H9 (cell line): ENCODE measurements at regions not wholly inside any gene's neighbourhood (a gene's known extent, or its start where the extent isn't known, plus 50 kb on each side); places are given as distances from the start of the nearest gene placed in this dataset.

Source experiments
- DNase-seq: peaks from one replicate; pipeline ENCODE4 v3.0.0-alpha.2; 2017
- H2AFZ ChIP-seq: one replicate; pipeline ENCODE4 v1.6.1; 2013; ENCODE audit warnings: mild to moderate bottlenecking, low read length, control low read depth, moderate library complexity
- H2AK5ac ChIP-seq: 2 replicates; pipeline ENCODE4 v1.6.1; 2013; ENCODE audit warnings: low read length, control low read depth, mixed read lengths; ENCODE audit not compliant: insufficient read length
- H2BK120ac ChIP-seq: one replicate; pipeline ENCODE4 v1.6.1; 2013; ENCODE audit warnings: low read depth, mild to moderate bottlenecking, low read length, control low read depth, inconsistent platforms; ENCODE audit not compliant: poor library complexity, severe bottlenecking
- H2BK12ac ChIP-seq: 2 replicates; pipeline ENCODE4 v1.6.1; 2013; ENCODE audit warnings: low read length, control low read depth, mixed read lengths, low read depth; ENCODE audit not compliant: insufficient read length
- H2BK15ac ChIP-seq: 2 replicates; pipeline ENCODE4 v1.6.1; 2013; ENCODE audit warnings: low read depth, low read length, control low read depth
- H2BK20ac ChIP-seq: one replicate; pipeline ENCODE4 v1.6.1; 2013; ENCODE audit warnings: low read depth, mild to moderate bottlenecking, low read length, control low read depth, inconsistent platforms; ENCODE audit not compliant: poor library complexity, severe bottlenecking
- H2BK5ac ChIP-seq: 2 replicates; pipeline ENCODE4 v1.6.1; 2013; ENCODE audit warnings: low read length, control low read depth, mixed read lengths; ENCODE audit not compliant: insufficient read length
- H3K14ac ChIP-seq: 2 replicates; pipeline ENCODE4 v1.6.1; 2013; ENCODE audit warnings: low read length, control low read depth; ENCODE audit not compliant: insufficient read depth
- H3K18ac ChIP-seq: 2 replicates; pipeline ENCODE4 v1.6.1; 2013; ENCODE audit warnings: low read depth, mild to moderate bottlenecking, mixed read lengths, low read length, control low read depth; ENCODE audit not compliant: insufficient read length
- H3K23ac ChIP-seq: 2 replicates; pipeline ENCODE4 v1.6.1; 2013; ENCODE audit warnings: low read length, control low read depth, mixed read lengths, low read depth; ENCODE audit not compliant: insufficient read length
- H3K23me2 ChIP-seq: 2 replicates; pipeline ENCODE4 v1.6.1; 2013; ENCODE audit warnings: low read depth, mild to moderate bottlenecking, mixed read lengths, low read length, control low read depth; ENCODE audit not compliant: insufficient read length, poor library complexity, severe bottlenecking
- H3K27ac ChIP-seq: 2 replicates; pipeline ENCODE4 v1.5.1; 2013; ENCODE audit warnings: low read length, control low read depth, mixed read lengths, low read depth; ENCODE audit not compliant: insufficient read length
- H3K27me3 ChIP-seq: 2 replicates; pipeline ENCODE4 v1.6.1; 2013; ENCODE audit warnings: low read length, control low read depth, inconsistent platforms; ENCODE audit not compliant: insufficient read depth
- H3K4ac ChIP-seq: 2 replicates; pipeline ENCODE4 v1.6.1; 2013; ENCODE audit warnings: low read depth, mild to moderate bottlenecking, control low read depth, inconsistent platforms, low read length, moderate library complexity
- H3K4me1 ChIP-seq: 2 replicates; pipeline ENCODE4 v1.6.1; 2013; ENCODE audit warnings: low read length, control low read depth, inconsistent platforms; ENCODE audit not compliant: insufficient read depth
- H3K4me2 ChIP-seq: 2 replicates; pipeline ENCODE4 v1.6.1; 2013; ENCODE audit warnings: low read length, control low read depth, mixed read lengths; ENCODE audit not compliant: insufficient read length, insufficient read depth
- H3K56ac ChIP-seq: 2 replicates; pipeline ENCODE4 v1.6.1; 2013; ENCODE audit warnings: low read depth, mild to moderate bottlenecking, mixed read lengths, low read length, control low read depth; ENCODE audit not compliant: insufficient read length
- H3K79me1 ChIP-seq: 2 replicates; pipeline ENCODE4 v1.6.1; 2013; ENCODE audit warnings: low read depth, mild to moderate bottlenecking, moderate library complexity, low read length, control low read depth, inconsistent platforms; ENCODE audit not compliant: insufficient read depth, poor library complexity, severe bottlenecking
- H3K79me2 ChIP-seq: 2 replicates; pipeline ENCODE4 v1.6.1; 2013; ENCODE audit warnings: low read length, control low read depth, inconsistent platforms; ENCODE audit not compliant: insufficient read depth
- H3K9ac ChIP-seq: 2 replicates; pipeline ENCODE4 v1.6.1; 2013; ENCODE audit warnings: low read length, control low read depth, mixed read lengths; ENCODE audit not compliant: insufficient read length; ENCODE audit errors: extremely low read depth
- H3K9me3 ChIP-seq: one replicate; pipeline ENCODE4 v1.6.1; 2013; ENCODE audit warnings: low read depth, low read length, inconsistent platforms; ENCODE audit not compliant: control insufficient read depth
- H3T11ph ChIP-seq: one replicate; pipeline ENCODE4 v1.6.1; 2013; ENCODE audit warnings: mild to moderate bottlenecking, low read length, control low read depth, inconsistent platforms
- H4K20me1 ChIP-seq: one replicate; pipeline ENCODE4 v1.6.1; 2013; ENCODE audit not compliant: control insufficient read depth, insufficient read length, insufficient read depth
- H4K5ac ChIP-seq: 2 replicates; pipeline ENCODE4 v1.6.1; 2013; ENCODE audit warnings: low read depth, mild to moderate bottlenecking, mixed read lengths, low read length, control low read depth; ENCODE audit not compliant: insufficient read length
- H4K8ac ChIP-seq: replicated peaks from 2 replicates; pipeline ENCODE4 v1.6.1; 2013; ENCODE audit warnings: low read length, control low read depth, mixed read lengths, low read depth; ENCODE audit not compliant: insufficient read length
- H4K91ac ChIP-seq: 2 replicates; pipeline ENCODE4 v1.6.1; 2013; ENCODE audit warnings: low read depth, mild to moderate bottlenecking, moderate library complexity, mixed read lengths, low read length, control low read depth; ENCODE audit not compliant: insufficient read length
- H3K27ac Mint-ChIP-seq, 3 experiments: 2 replicates in 2 of 3; 3 replicates in 1 of 3; pipeline ENCODE4 v1.8.0; 2020 to 2021; ENCODE audit warnings: mixed read lengths in 3 of 3, mild to moderate bottlenecking in 1 of 3, moderate library complexity in 1 of 3
- H3K27me3 Mint-ChIP-seq: 2 replicates; pipeline ENCODE4 v1.8.0; 2021; ENCODE audit warnings: low read depth, mild to moderate bottlenecking, moderate library complexity, mixed read lengths
- H3K36me3 Mint-ChIP-seq, 3 experiments: 2 replicates in 2 of 3; 3 replicates in 1 of 3; pipeline ENCODE4 v1.8.0; 2020 to 2021; ENCODE audit warnings: low read depth in 3 of 3, mixed read lengths in 3 of 3; ENCODE audit not compliant: insufficient read depth in 1 of 3
- H3K4me1 Mint-ChIP-seq, 2 experiments: 2 replicates each; pipeline ENCODE4 v1.8.0; 2020; ENCODE audit warnings: mixed read lengths in 2 of 2
- H3K4me3 Mint-ChIP-seq, 2 experiments: 2 replicates in 1 of 2; 3 replicates in 1 of 2; pipeline ENCODE4 v1.8.0; 2020 to 2021; ENCODE audit warnings: mild to moderate bottlenecking in 2 of 2, mixed read lengths in 2 of 2, moderate library complexity in 1 of 2
- H3K9me3 Mint-ChIP-seq, 2 experiments: 2 replicates in 1 of 2; 3 replicates in 1 of 2; pipeline ENCODE4 v1.8.0; 2020; ENCODE audit warnings: mild to moderate bottlenecking in 2 of 2, mixed read lengths in 2 of 2, moderate library complexity in 1 of 2
- WGBS: extraction: QIAGEN DNeasy Blood & Tissue Kit; methylation state at CpG from one replicate; pipeline ENCODE4 v1.1.7; 2013; ENCODE audit warnings: missing lambda C conversion rate, low lambda C conversion rate, mixed read lengths; ENCODE audit not compliant: insufficient read length; ENCODE audit errors: extremely low coverage; 5-methylcytosine and 5-hydroxymethylcytosine counted together
- TF ChIP-seq, protein P1 (sequence below): fragments of 200-600 bp; sonication (generic); conservative IDR thresholded peaks from 3 replicates; pipeline ENCODE4 v1.8.0; 2021; ENCODE audit warnings: antibody characterized with exemption, mild to moderate bottlenecking

DNA sequence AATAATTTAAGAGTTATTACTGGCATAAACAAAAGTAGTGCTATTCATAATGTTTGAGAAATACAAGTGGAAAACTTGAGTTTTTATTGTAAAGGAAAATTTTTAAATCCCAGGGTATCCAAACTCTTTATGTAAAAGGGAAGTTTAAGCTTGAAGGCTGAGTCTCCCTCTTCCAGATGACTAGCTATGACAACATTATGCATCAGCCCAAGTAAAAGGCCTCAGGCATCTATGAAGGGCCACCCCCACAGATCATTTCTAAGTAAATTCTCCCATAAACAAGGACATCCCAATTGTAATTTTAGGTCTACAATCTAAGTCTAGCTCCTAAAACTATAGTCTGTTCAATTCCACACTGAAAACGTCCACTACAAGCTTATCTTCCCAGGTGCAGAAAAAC lies 166.2 kb upstream of the STEAP1 start:
- Histone ChIP-seq H3K27me3 (peaks cover 2% of the 10 kb centered on the region; the same call in 1 of the 2 replicates), H3K9ac (no peak overlapping the region), H2BK15ac (no peak overlapping the region), H2BK120ac (no peak overlapping the region), H2AK5ac (no peak overlapping the region), H2BK20ac (no peak overlapping the region), H3K79me2 (no peaks in the 10 kb centered on the region), H3K4ac (no peak overlapping the region), H3K23ac (no peak overlapping the region), H3K56ac (no peak overlapping the region), H3K9me3 (no peaks in the 10 kb centered on the region), H3K4me1 (no peaks in the 10 kb centered on the region), H3K27ac (no peak overlapping the region), H2BK12ac (no peak overlapping the region), H3K4me2 (no peak overlapping the region), H4K8ac (no peak overlapping the region), H3T11ph (no peak overlapping the region), H2AFZ (no peak overlapping the region), H4K20me1 (no peaks in the 10 kb centered on the region), H3K18ac (no peak overlapping the region), H3K79me1 (no peaks in the 10 kb centered on the region), H4K5ac (no peak overlapping the region), H4K91ac (no peak overlapping the region), H3K14ac (no peak overlapping the region), H2BK5ac (no peak overlapping the region), H3K23me2 (no peaks in the 10 kb centered on the region)
- Mint-ChIP-seq H3K27me3 (peaks cover 28% of the 10 kb centered on the region), H3K4me3 (no peak overlapping the region), H3K4me1 (peaks cover 18 to 23% of the 10 kb centered on the region in 2 experiments), H3K36me3 (peaks cover 0 to 9% (median 0%) of the 10 kb centered on the region in 3 experiments; a peak in 2 of 7 replicates), H3K9me3 (peaks cover 4 to 5% of the 10 kb centered on the region in 2 experiments; a peak in 3 of 5 replicates), H3K27ac (no peak overlapping the region)
- WGBS: no CpG with 5 or more reads among the region's 1 CpG
- TF ChIP-seq, protein P1, sequence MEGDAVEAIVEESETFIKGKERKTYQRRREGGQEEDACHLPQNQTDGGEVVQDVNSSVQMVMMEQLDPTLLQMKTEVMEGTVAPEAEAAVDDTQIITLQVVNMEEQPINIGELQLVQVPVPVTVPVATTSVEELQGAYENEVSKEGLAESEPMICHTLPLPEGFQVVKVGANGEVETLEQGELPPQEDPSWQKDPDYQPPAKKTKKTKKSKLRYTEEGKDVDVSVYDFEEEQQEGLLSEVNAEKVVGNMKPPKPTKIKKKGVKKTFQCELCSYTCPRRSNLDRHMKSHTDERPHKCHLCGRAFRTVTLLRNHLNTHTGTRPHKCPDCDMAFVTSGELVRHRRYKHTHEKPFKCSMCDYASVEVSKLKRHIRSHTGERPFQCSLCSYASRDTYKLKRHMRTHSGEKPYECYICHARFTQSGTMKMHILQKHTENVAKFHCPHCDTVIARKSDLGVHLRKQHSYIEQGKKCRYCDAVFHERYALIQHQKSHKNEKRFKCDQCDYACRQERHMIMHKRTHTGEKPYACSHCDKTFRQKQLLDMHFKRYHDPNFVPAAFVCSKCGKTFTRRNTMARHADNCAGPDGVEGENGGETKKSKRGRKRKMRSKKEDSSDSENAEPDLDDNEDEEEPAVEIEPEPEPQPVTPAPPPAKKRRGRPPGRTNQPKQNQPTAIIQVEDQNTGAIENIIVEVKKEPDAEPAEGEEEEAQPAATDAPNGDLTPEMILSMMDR: no peak
- DNase-seq: no peak
